Stimulated activated memory B cell treated with anti-CD40 and anti-IgM and Interleukin-4, amounts not matched to agents 10 μg/mL and 1 μg/mL and 100 μg/mL, for 72 hours (primary cell): ENCODE measurements at regions not wholly inside any gene's neighbourhood (a gene's known extent, or its start where the extent isn't known, plus 50 kb on each side); places are given as distances from the start of the nearest gene placed in this dataset.

Source experiments
- ATAC-seq: fragments of 150-1000 bp; cut with Tn5 transposase; 2 replicates; pipeline ENCODE4 v1.10.0; 2021
- H3K27ac Mint-ChIP-seq: one replicate; pipeline ENCODE4 v1.8.0; 2022; ENCODE audit warnings: mild to moderate bottlenecking, mixed read lengths
- H3K27me3 Mint-ChIP-seq: one replicate; pipeline ENCODE4 v1.8.0; 2022; ENCODE audit warnings: mixed read lengths
- H3K36me3 Mint-ChIP-seq: one replicate; pipeline ENCODE4 v1.8.0; 2022; ENCODE audit warnings: mixed read lengths
- H3K4me1 Mint-ChIP-seq: one replicate; pipeline ENCODE4 v1.8.0; 2022; ENCODE audit warnings: mixed read lengths
- H3K4me3 Mint-ChIP-seq: one replicate; pipeline ENCODE4 v1.8.0; 2022; ENCODE audit warnings: mild to moderate bottlenecking, moderate library complexity, mixed read lengths
- H3K9me3 Mint-ChIP-seq: one replicate; pipeline ENCODE4 v1.8.0; 2022; ENCODE audit warnings: mixed read lengths

GRCh38 chr5:29309359-29309758 is 1884.1 kb upstream of the CDH6 start:
- Mint-ChIP-seq H3K4me3 (no peak overlapping the region), H3K27me3 (no peaks in the 10 kb centered on the region), H3K36me3 (no peaks in the 10 kb centered on the region), H3K9me3 (peaks cover 5% of the 10 kb centered on the region), H3K4me1 (no peaks in the 10 kb centered on the region), H3K27ac (no peak overlapping the region)
- no peak for ATAC-seq

- Mint-ChIP-seq H3K9me3 (peaks cover 5% of the 10 kb centered on the region), H3K4me3 (no peak overlapping the region), H3K4me1 (no peaks in the 10 kb centered on the region), H3K36me3 (no peaks in the 10 kb centered on the region), H3K27me3 (no peaks in the 10 kb centered on the region), H3K27ac (no peak overlapping the region)
- ATAC-seq: no peak
Measured at GRCh38 chr5:29307478-29307877, 1886.0 kb upstream of the CDH6 start.

GRCh38 chr5:29304545-29304944 is 1888.9 kb upstream of the CDH6 start:
- H3K4me3 Mint-ChIP-seq: no peak overlapping the region
- ATAC-seq: no peak
- H3K27ac Mint-ChIP-seq: no peak overlapping the region
- H3K27me3 Mint-ChIP-seq: no peaks in the 10 kb centered on the region
- H3K36me3 Mint-ChIP-seq: no peaks in the 10 kb centered on the region
- no peaks in the 10 kb centered on the region for H3K4me1 Mint-ChIP-seq
- H3K9me3 Mint-ChIP-seq: peaks cover 4% of the 10 kb centered on the region

- Mint-ChIP-seq H3K9me3 (no peaks in the 10 kb centered on the region), H3K4me1 (no peaks in the 10 kb centered on the region), H3K27ac (no peak overlapping the region), H3K4me3 (no peak overlapping the region), H3K36me3 (no peaks in the 10 kb centered on the region), H3K27me3 (no peaks in the 10 kb centered on the region)
- ATAC-seq: no peak
Measured at GRCh38 chr5:29296548-29296947, 1896.9 kb upstream of the CDH6 start.

- Mint-ChIP-seq H3K9me3 (peaks cover 21% of the 10 kb centered on the region), H3K4me3 (no peak overlapping the region), H3K27ac (no peak overlapping the region), H3K36me3 (no peaks in the 10 kb centered on the region), H3K27me3 (no peaks in the 10 kb centered on the region), H3K4me1 (no peaks in the 10 kb centered on the region)
- ATAC-seq: no peak
Measured at GRCh38 chr5:29277642-29278041, 1915.8 kb upstream of the CDH6 start.

GRCh38 chr5:29276371-29276770 is 1917.1 kb upstream of the CDH6 start:
- H3K36me3 Mint-ChIP-seq: no peaks in the 10 kb centered on the region
- H3K27ac Mint-ChIP-seq: no peak overlapping the region
- H3K27me3 Mint-ChIP-seq: no peaks in the 10 kb centered on the region
- H3K4me1 Mint-ChIP-seq: no peaks in the 10 kb centered on the region
- ATAC-seq: no peak
- H3K4me3 Mint-ChIP-seq: no peak overlapping the region
- peaks cover 23% of the 10 kb centered on the region for H3K9me3 Mint-ChIP-seq

- Mint-ChIP-seq H3K27me3 (no peaks in the 10 kb centered on the region), H3K4me1 (no peaks in the 10 kb centered on the region), H3K27ac (no peak overlapping the region), H3K4me3 (no peak overlapping the region), H3K9me3 (peaks cover 3% of the 10 kb centered on the region), H3K36me3 (no peaks in the 10 kb centered on the region)
- no peak for ATAC-seq
Measured at GRCh38 chr5:29263915-29264351, 1929.6 kb upstream of the CDH6 start.

- no peak for ATAC-seq
- Mint-ChIP-seq H3K27ac (no peak overlapping the region), H3K4me3 (no peak overlapping the region), H3K9me3 (peaks cover 5% of the 10 kb centered on the region), H3K4me1 (no peaks in the 10 kb centered on the region), H3K36me3 (no peaks in the 10 kb centered on the region), H3K27me3 (no peaks in the 10 kb centered on the region)
Measured at GRCh38 chr5:29262339-29263123, 1931.0 kb upstream of the CDH6 start.

- H3K4me1 Mint-ChIP-seq: no peaks in the 10 kb centered on the region
- H3K9me3 Mint-ChIP-seq: peaks cover 5% of the 10 kb centered on the region
- no peaks in the 10 kb centered on the region for H3K27me3 Mint-ChIP-seq
- no peak overlapping the region for H3K27ac Mint-ChIP-seq
- no peak for ATAC-seq
- H3K36me3 Mint-ChIP-seq: no peaks in the 10 kb centered on the region
- no peak overlapping the region for H3K4me3 Mint-ChIP-seq
Measured at GRCh38 chr5:29261213-29261612, 1932.3 kb upstream of the CDH6 start.

- ATAC-seq: no peak
- H3K9me3 Mint-ChIP-seq: no peaks in the 10 kb centered on the region
- H3K4me1 Mint-ChIP-seq: no peaks in the 10 kb centered on the region
- no peak overlapping the region for H3K27ac Mint-ChIP-seq
- H3K4me3 Mint-ChIP-seq: no peak overlapping the region
- no peaks in the 10 kb centered on the region for H3K27me3 Mint-ChIP-seq
- no peaks in the 10 kb centered on the region for H3K36me3 Mint-ChIP-seq
Measured at GRCh38 chr5:29252390-29252789, 1941.1 kb upstream of the CDH6 start.

GRCh38 chr5:29247346-29248028 is 1946.0 kb upstream of the CDH6 start:
- no peak for ATAC-seq
- Mint-ChIP-seq H3K36me3 (no peaks in the 10 kb centered on the region), H3K4me1 (no peaks in the 10 kb centered on the region), H3K4me3 (no peak overlapping the region), H3K9me3 (peaks cover 10% of the 10 kb centered on the region), H3K27ac (no peak overlapping the region), H3K27me3 (no peaks in the 10 kb centered on the region)

- ATAC-seq: no peak
- Mint-ChIP-seq H3K9me3 (peaks cover 3% of the 10 kb centered on the region), H3K4me1 (no peaks in the 10 kb centered on the region), H3K36me3 (no peaks in the 10 kb centered on the region), H3K27ac (no peak overlapping the region), H3K4me3 (no peak overlapping the region), H3K27me3 (no peaks in the 10 kb centered on the region)
Measured at GRCh38 chr5:29240379-29240778, 1953.1 kb upstream of the CDH6 start.

GRCh38 chr5:29239606-29240005 is 1953.9 kb upstream of the CDH6 start:
- H3K9me3 Mint-ChIP-seq: no peaks in the 10 kb centered on the region
- ATAC-seq: no peak
- no peaks in the 10 kb centered on the region for H3K27me3 Mint-ChIP-seq
- no peaks in the 10 kb centered on the region for H3K4me1 Mint-ChIP-seq
- no peak overlapping the region for H3K4me3 Mint-ChIP-seq
- H3K27ac Mint-ChIP-seq: no peak overlapping the region
- no peaks in the 10 kb centered on the region for H3K36me3 Mint-ChIP-seq

- no peak for ATAC-seq
- H3K4me3 Mint-ChIP-seq: no peak overlapping the region
- no peaks in the 10 kb centered on the region for H3K4me1 Mint-ChIP-seq
- no peak overlapping the region for H3K27ac Mint-ChIP-seq
- H3K36me3 Mint-ChIP-seq: no peaks in the 10 kb centered on the region
- no peaks in the 10 kb centered on the region for H3K9me3 Mint-ChIP-seq
- H3K27me3 Mint-ChIP-seq: no peaks in the 10 kb centered on the region
Measured at GRCh38 chr5:29238115-29238514, 1955.4 kb upstream of the CDH6 start.

- Mint-ChIP-seq H3K4me1 (no peaks in the 10 kb centered on the region), H3K27ac (no peak overlapping the region), H3K4me3 (no peak overlapping the region), H3K9me3 (no peaks in the 10 kb centered on the region), H3K36me3 (no peaks in the 10 kb centered on the region), H3K27me3 (no peaks in the 10 kb centered on the region)
- no peak for ATAC-seq
Measured at GRCh38 chr5:29231154-29231553, 1962.3 kb upstream of the CDH6 start.

GRCh38 chr5:29230591-29230990 is 1962.9 kb upstream of the CDH6 start:
- Mint-ChIP-seq H3K4me3 (no peak overlapping the region), H3K27me3 (no peaks in the 10 kb centered on the region), H3K9me3 (no peaks in the 10 kb centered on the region), H3K27ac (no peak overlapping the region), H3K36me3 (no peaks in the 10 kb centered on the region), H3K4me1 (no peaks in the 10 kb centered on the region)
- ATAC-seq: no peak
